ENCODE measurements at regions not wholly inside any gene's neighbourhood (a gene's known extent, or its start where the extent isn't known, plus 50 kb on each side); places are given as distances from the start of the nearest gene placed in this dataset.

GRCh38 chr2:111652038-111652437, 232.0 kb downstream of the ANAPC1 start:
- H3K9me3 Mint-ChIP-seq: peaks cover 3% of the 10 kb centered on the region
- H3K36me3 Mint-ChIP-seq: peaks cover under 1% of the 10 kb centered on the region
- H3K4me3 Mint-ChIP-seq: no peak overlapping the region
- H3K27ac Mint-ChIP-seq: no peak overlapping the region
- ATAC-seq (ENCODE audit: low read depth) (no peak), DNase-seq (no peak)
- POLR2A ChIA-PET: no interaction called here
- H3K4me1 Mint-ChIP-seq: no peaks in the 10 kb centered on the region
- H3K27me3 Mint-ChIP-seq: peaks cover 21% of the 10 kb centered on the region

- H3K27ac Mint-ChIP-seq: no peak overlapping the region
- no peak overlapping the region for H3K4me3 Mint-ChIP-seq
- ATAC-seq (ENCODE audit: low read depth) (no peak), DNase-seq (no peak)
- no peaks in the 10 kb centered on the region for H3K36me3 Mint-ChIP-seq
- peaks cover 18% of the 10 kb centered on the region for H3K27me3 Mint-ChIP-seq
- no peaks in the 10 kb centered on the region for H3K4me1 Mint-ChIP-seq
- POLR2A ChIA-PET: no interaction called here
- H3K9me3 Mint-ChIP-seq: peaks cover 3% of the 10 kb centered on the region
Observed at GRCh38 chr2:111652681-111653080, 231.3 kb downstream of the ANAPC1 start.

DNA sequence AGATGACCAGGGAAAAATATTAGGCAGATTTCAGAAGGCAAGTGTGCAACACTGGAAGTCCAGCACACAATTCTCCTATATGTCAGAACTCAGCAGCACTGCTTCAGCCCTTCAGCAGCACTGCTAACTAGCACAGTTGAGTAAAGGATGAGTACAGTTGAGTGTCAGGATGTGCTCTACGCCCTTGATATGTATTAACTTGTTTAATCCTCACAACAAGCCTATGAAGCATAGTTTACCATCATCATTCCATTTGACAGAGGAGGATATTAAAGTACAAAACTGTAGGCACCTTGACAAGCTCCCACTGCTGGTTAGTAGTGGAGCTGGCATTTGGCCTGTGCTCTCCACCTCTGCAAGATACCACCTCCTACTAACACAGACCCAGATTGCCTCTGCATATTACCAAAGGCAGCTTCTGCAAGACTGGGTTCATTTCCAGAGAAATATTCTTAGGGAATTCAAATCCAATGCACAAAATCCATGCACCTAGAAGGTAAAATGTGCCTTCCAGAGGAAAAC, 230.8 kb downstream of the ANAPC1 start:
- Mint-ChIP-seq H3K27ac (no peak overlapping the region), H3K27me3 (peaks cover 18% of the 10 kb centered on the region), H3K4me3 (no peak overlapping the region), H3K36me3 (no peaks in the 10 kb centered on the region), H3K9me3 (peaks cover 3% of the 10 kb centered on the region), H3K4me1 (no peaks in the 10 kb centered on the region)
- ATAC-seq (ENCODE audit: low read depth) (no peak), DNase-seq (no peak)
- POLR2A ChIA-PET: no interaction called here

GRCh38 chr2:111653913-111654312, 230.1 kb downstream of the ANAPC1 start:
- ATAC-seq (ENCODE audit: low read depth) (no peak), DNase-seq (no peak)
- Mint-ChIP-seq H3K36me3 (no peaks in the 10 kb centered on the region), H3K4me1 (no peaks in the 10 kb centered on the region), H3K27me3 (peaks cover 18% of the 10 kb centered on the region), H3K4me3 (no peak overlapping the region), H3K27ac (no peak overlapping the region), H3K9me3 (peaks cover 3% of the 10 kb centered on the region)
- POLR2A ChIA-PET: no interaction called here

- Mint-ChIP-seq H3K9me3 (peaks cover 3% of the 10 kb centered on the region), H3K36me3 (no peaks in the 10 kb centered on the region), H3K27ac (no peak overlapping the region), H3K27me3 (peaks cover 18% of the 10 kb centered on the region), H3K4me3 (no peak overlapping the region), H3K4me1 (no peaks in the 10 kb centered on the region)
- ATAC-seq (ENCODE audit: low read depth): no peak
- POLR2A ChIA-PET: no interaction called here
- DNase-seq: no peak
Observed at GRCh38 chr2:111654829-111655228, 229.2 kb downstream of the ANAPC1 start.

DNA sequence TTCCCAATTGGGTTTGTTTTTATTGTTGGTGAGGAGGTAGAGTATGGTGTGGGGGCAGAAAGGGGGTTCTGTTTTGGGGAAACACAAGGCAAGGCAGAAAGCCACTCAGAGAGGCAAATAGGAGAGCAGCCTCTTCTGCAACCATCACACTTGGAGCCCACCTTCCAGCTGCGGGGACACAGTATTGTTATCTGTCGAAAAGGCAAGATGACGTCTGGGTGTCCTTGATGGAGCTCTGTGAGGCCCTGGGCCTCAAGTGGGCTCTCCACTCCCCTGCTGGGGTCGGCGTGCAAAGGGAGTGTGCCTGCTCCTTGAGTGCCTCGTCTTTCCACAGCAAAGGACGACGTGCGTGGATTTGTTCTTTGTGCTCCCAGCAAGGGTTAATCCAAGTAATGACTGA, 227.6 kb downstream of the ANAPC1 start:
- H3K36me3 Mint-ChIP-seq: no peaks in the 10 kb centered on the region
- H3K9me3 Mint-ChIP-seq: no peaks in the 10 kb centered on the region
- no peak overlapping the region for H3K4me3 Mint-ChIP-seq
- POLR2A ChIA-PET: no interaction called here
- H3K4me1 Mint-ChIP-seq: no peaks in the 10 kb centered on the region
- H3K27ac Mint-ChIP-seq: no peak overlapping the region
- DNase-seq (no peak), ATAC-seq (ENCODE audit: low read depth) (no peak)
- H3K27me3 Mint-ChIP-seq: peaks cover 11% of the 10 kb centered on the region

DNA sequence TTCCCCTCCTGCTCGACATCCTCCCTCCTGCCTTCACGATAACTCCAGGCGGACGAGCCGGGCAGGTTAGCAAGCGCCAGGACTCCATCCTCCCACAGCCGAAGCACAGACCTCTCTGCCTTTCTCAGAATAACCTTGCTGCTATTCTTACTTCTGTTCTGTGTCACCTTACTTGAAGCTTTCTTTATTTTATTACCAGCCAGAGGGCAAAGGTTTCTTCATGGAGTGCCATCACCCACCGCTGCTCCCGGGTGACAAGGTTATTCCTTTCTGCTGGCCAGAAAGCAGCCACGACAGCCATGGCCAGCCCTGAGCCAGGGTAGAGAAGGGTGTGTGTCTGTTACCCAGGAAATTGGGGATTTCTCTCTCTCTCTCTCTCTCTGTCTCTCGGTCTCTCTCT, 227.1 kb downstream of the ANAPC1 start:
- peaks cover 7% of the 10 kb centered on the region for H3K27me3 Mint-ChIP-seq
- H3K27ac Mint-ChIP-seq: no peak overlapping the region
- no peaks in the 10 kb centered on the region for H3K4me1 Mint-ChIP-seq
- no peak for ATAC-seq (ENCODE audit: low read depth)
- POLR2A ChIA-PET: no interaction called here
- H3K4me3 Mint-ChIP-seq: no peak overlapping the region
- H3K9me3 Mint-ChIP-seq: no peaks in the 10 kb centered on the region
- DNase-seq: no peak
- H3K36me3 Mint-ChIP-seq: no peaks in the 10 kb centered on the region

DNA sequence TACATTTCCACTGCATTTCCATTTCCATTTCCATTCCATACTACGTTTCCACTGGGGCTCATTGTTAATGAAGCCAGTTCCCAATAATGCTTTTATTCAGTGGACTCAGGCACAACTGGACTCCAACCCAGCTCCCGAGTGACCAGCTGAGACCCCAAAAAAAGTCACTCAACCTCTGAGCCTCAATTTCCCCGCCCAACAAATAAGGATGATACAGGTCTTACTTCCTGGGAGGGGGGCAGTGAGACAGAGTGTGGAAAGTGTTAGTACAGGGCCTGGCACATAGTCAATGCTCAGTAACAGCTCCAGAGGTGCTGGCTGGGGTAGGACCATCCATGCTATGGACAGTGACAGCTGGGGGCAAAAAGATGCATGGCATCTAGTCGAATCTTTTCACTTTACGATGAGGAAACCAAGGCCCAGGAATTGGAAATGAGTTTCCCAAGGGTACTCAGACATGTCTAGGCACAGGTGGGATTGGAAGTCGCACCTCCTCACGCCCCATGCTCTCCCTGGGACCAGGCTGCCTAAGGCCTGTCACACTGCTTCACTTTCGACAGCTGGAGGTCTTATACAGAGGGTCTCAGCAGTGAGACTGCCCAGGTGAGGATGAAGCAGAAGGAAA, 226.5 kb downstream of the ANAPC1 start:
- DNase-seq (no peak), ATAC-seq (ENCODE audit: low read depth) (no peak)
- POLR2A ChIA-PET: no interaction called here
- Mint-ChIP-seq H3K4me1 (no peaks in the 10 kb centered on the region), H3K27ac (no peak overlapping the region), H3K9me3 (no peaks in the 10 kb centered on the region), H3K36me3 (no peaks in the 10 kb centered on the region), H3K27me3 (peaks cover 6% of the 10 kb centered on the region), H3K4me3 (no peak overlapping the region)

DNA sequence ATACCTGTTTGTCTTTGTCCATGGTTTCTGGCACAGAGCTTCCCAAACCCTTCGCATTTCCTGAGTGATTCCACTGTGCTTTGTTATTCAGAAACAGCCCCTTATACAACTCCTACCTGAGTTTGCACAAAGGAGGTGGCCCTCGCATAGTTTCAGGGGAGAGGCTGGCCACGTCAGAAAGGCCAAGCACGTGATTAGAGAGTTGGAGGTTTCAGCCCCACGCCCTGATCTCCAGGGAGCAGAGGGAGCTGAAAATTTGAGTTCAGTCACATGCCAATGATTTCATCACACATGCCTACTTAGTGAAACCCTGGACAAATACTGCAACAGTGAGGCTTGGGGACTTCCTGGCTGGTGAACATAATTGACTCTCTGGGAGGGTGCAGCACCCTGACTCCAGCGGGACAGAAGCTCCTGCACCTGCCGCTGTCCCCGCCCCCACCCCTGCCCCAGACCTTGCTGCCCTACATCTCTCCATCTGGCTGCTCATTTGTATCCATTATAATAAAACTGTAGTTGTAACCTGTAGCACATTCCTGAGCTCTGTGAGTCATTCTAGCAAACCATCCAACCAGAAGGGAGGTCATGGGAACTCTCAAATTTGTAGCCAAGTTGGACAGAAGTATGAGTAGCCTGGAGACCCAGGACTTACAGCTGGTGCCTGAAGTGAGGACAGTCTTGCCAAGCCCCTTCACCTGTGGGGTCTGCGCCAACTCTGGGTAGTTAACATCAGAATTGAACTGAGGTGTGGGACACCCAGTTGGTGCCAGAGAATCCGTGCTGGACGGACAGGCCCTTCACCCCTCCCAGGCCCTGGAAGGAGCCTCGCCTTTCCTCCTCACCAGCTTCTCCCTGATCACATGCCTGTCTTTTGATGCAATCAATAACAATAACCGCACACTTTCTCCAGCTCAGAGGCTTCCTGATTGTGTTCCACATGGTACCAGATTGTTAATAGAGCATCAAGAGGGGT, 224.3 kb downstream of the ANAPC1 start:
- H3K4me1 Mint-ChIP-seq: peaks cover 5% of the 10 kb centered on the region
- POLR2A ChIA-PET: interaction anchor here (0.6 kb wide), 1 partner anchor 35 kb away, joined by 7 read pairs; no protein-coding TSS in a partner anchor
- H3K36me3 Mint-ChIP-seq: no peaks in the 10 kb centered on the region
- H3K9me3 Mint-ChIP-seq: no peaks in the 10 kb centered on the region
- no peak overlapping the region for H3K27ac Mint-ChIP-seq
- peaks cover 4% of the 10 kb centered on the region for H3K27me3 Mint-ChIP-seq
- no peak overlapping the region for H3K4me3 Mint-ChIP-seq
- no peak for ATAC-seq (ENCODE audit: low read depth)
- DNase-seq: no peak

- Mint-ChIP-seq H3K36me3 (no peaks in the 10 kb centered on the region), H3K27ac (no peak overlapping the region), H3K4me1 (peaks cover 5% of the 10 kb centered on the region), H3K27me3 (peaks cover 2% of the 10 kb centered on the region), H3K9me3 (no peaks in the 10 kb centered on the region), H3K4me3 (no peak overlapping the region)
- DNase-seq (no peak), ATAC-seq (ENCODE audit: low read depth) (no peak)
- POLR2A ChIA-PET: no interaction called here
Observed at GRCh38 chr2:111660811-111661210, 223.2 kb downstream of the ANAPC1 start.

DNA sequence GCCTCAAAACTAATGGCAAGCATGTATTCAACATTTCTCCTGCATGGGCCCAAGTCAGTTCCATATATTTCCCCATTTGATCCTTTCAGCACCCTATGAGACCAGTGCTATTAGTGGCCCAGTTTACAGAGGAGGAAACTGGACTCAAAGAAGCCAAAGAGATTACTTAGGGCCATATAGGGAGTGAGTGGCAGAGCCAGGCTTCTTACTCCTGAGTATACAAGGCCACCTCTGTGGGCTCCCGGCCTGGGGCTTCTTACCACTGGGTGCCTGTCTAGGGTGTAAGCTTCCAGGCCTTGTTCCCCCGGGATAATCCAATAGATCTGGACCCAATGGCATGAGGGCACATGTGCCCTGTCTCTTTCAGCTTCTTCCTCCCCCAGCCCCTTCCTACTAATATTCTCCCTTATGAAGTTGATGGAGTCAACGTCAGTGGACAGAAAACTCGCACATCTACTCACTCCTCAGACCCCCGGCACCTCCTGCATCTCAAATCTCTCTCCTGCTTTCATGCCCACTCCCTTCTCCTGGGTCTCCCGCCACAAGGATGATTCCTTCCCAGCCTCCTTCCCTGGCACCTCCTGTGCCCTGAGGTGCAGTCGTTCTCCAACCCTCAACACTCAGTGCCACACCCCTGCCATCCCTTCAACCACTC, 222.6 kb downstream of the ANAPC1 start:
- no peak for ATAC-seq (ENCODE audit: low read depth)

GRCh38 chr2:111662039-111662770, 221.8 kb downstream of the ANAPC1 start:
- DNase-seq: no peak
- POLR2A ChIA-PET: no interaction called here
- peaks cover 3% of the 10 kb centered on the region for H3K27me3 Mint-ChIP-seq
- no peaks in the 10 kb centered on the region for H3K9me3 Mint-ChIP-seq
- ATAC-seq (ENCODE audit: low read depth): no peak
- no peak overlapping the region for H3K4me3 Mint-ChIP-seq
- H3K27ac Mint-ChIP-seq: no peak overlapping the region
- H3K4me1 Mint-ChIP-seq: peaks cover 5% of the 10 kb centered on the region
- H3K36me3 Mint-ChIP-seq: no peaks in the 10 kb centered on the region

More for the DNA sequence above, 222.6 kb downstream of the ANAPC1 start:
- no peaks in the 10 kb centered on the region for H3K36me3 Mint-ChIP-seq
- POLR2A ChIA-PET: no interaction called here
- peaks cover 2% of the 10 kb centered on the region for H3K27me3 Mint-ChIP-seq
- no peak for DNase-seq
- no peak overlapping the region for H3K27ac Mint-ChIP-seq
- no peak overlapping the region for H3K4me3 Mint-ChIP-seq
- H3K4me1 Mint-ChIP-seq: peaks cover 5% of the 10 kb centered on the region
- H3K9me3 Mint-ChIP-seq: no peaks in the 10 kb centered on the region

Measured in activated naive CD8-positive, alpha-beta T cell treated with anti-CD3 and anti-CD28 coated beads, Interleukin-2, amount 10 ng/mL, durations not matched to agents 7 days and 5 days (primary cell).